Keratinocyte (primary cell): ENCODE measurements at regions not wholly inside any gene's neighbourhood (a gene's known extent, or its start where the extent isn't known, plus 50 kb on each side); places are given as distances from the start of the nearest gene placed in this dataset.

Source experiments
- DNase-seq: peaks from one replicate; pipeline ENCODE4 v3.0.0-alpha.2; 2011; ENCODE audit warnings: low read depth, missing footprints, low spot score
- FAIRE-seq: peaks from 2 replicates; lab custom pipeline; 2011; peaks lifted over from hg19 to GRCh38; lab: Jason Lieb, UNC
- H2AFZ ChIP-seq: 2 replicates; pipeline ENCODE4 v1.6.0; 2012; ENCODE audit warnings: low read length, control low read depth, inconsistent platforms; ENCODE audit not compliant: control insufficient read depth
- H3K27ac ChIP-seq: 2 replicates; pipeline ENCODE4 v1.5.1; 2011; ENCODE audit warnings: low read length; ENCODE audit not compliant: control insufficient read depth, insufficient read depth
- H3K27me3 ChIP-seq: 3 replicates; pipeline ENCODE4 v1.6.0; 2011; ENCODE audit warnings: low read length; ENCODE audit not compliant: control insufficient read depth, insufficient read depth; ENCODE audit errors: extremely low read depth
- H3K36me3 ChIP-seq, 2 experiments: 2 replicates in 1 of 2; 3 replicates in 1 of 2; pipeline ENCODE4 v1.5.1; 2011; ENCODE audit warnings: low read length in 2 of 2, mild to moderate bottlenecking in 1 of 2; ENCODE audit not compliant: control insufficient read depth in 2 of 2, insufficient read depth in 2 of 2; ENCODE audit errors: extremely low read depth in 1 of 2
- H3K4me1 ChIP-seq: 3 replicates; pipeline ENCODE4 v1.5.1; 2011; ENCODE audit warnings: low read length; ENCODE audit not compliant: control insufficient read depth, insufficient read depth; ENCODE audit errors: extremely low read depth
- H3K4me2 ChIP-seq: 3 replicates; pipeline ENCODE4 v1.6.0; 2011; ENCODE audit warnings: low read depth, low read length; ENCODE audit not compliant: control insufficient read depth, insufficient read depth; ENCODE audit errors: extremely low read depth
- H3K4me3 ChIP-seq, 3 experiments: fragments of 200-600 bp in 1 of 3; sonication (generic) in 1 of 3; 2 replicates in 2 of 3; 3 replicates in 1 of 3; pipeline ENCODE4 v1.5.1; 2011 to 2016; ENCODE audit warnings: low read length in 3 of 3, mild to moderate bottlenecking in 3 of 3, control low read depth in 2 of 3, inconsistent platforms in 1 of 3, low read depth in 1 of 3, mixed read lengths in 1 of 3, mixed run types in 1 of 3, moderate library complexity in 1 of 3; ENCODE audit not compliant: control insufficient read depth in 2 of 3, insufficient read depth in 2 of 3; ENCODE audit errors: extremely low read depth in 1 of 3
- H3K79me2 ChIP-seq: 2 replicates; pipeline ENCODE4 v1.6.0; 2012; ENCODE audit warnings: low read length; ENCODE audit not compliant: control insufficient read depth, insufficient read depth
- H3K9ac ChIP-seq: 3 replicates; pipeline ENCODE4 v1.6.0; 2011; ENCODE audit warnings: low read length; ENCODE audit not compliant: control insufficient read depth, insufficient read depth; ENCODE audit errors: extremely low read depth
- H3K9me1 ChIP-seq: 3 replicates; pipeline ENCODE4 v1.6.0; 2011; ENCODE audit warnings: low read length; ENCODE audit not compliant: control insufficient read depth, insufficient read depth; ENCODE audit errors: extremely low read depth
- H3K9me3 ChIP-seq: 2 replicates; pipeline ENCODE4 v1.5.1; 2012; ENCODE audit warnings: low read depth, low read length; ENCODE audit not compliant: control insufficient read depth
- H4K20me1 ChIP-seq: 3 replicates; pipeline ENCODE4 v1.6.0; 2011; ENCODE audit warnings: low read length; ENCODE audit not compliant: control insufficient read depth, insufficient read depth; ENCODE audit errors: extremely low read depth
- CTCF ChIP-seq, 3 experiments: IDR thresholded peaks in 1 of 3; conservative IDR thresholded peaks in 1 of 3; optimal IDR thresholded peaks in 1 of 3; 2 replicates in 2 of 3; 3 replicates in 1 of 3; pipeline versions ENCODE3 to v1.5.1; 2011; ENCODE audit warnings: low read length in 3 of 3, mild to moderate bottlenecking in 3 of 3, moderate library complexity in 2 of 3, control low read depth in 1 of 3, inconsistent platforms in 1 of 3; ENCODE audit not compliant: insufficient read depth in 2 of 3; ENCODE audit errors: extremely low read depth in 1 of 3
- EZH2 ChIP-seq: IDR thresholded peaks from one replicate; pipeline ENCODE4 v1.6.1; 2012; ENCODE audit warnings: inconsistent platforms, mild to moderate bottlenecking, low read length, moderate library complexity
- dilution Hi-C: fragments of 300-500 bp; cut with MboI; formaldehyde crosslinking; loops from one replicate; pipeline ENCODE4 v1.7.0; 2020; ENCODE audit warnings: low sequenced_read_pairs; ENCODE audit not compliant: extremely low pct_ligation_motif_present

- no peak overlapping the region for H3K4me2 ChIP-seq
Observed at GRCh38 chr2:181786371-181787228, 104.9 kb upstream of the ITPRID2 start.

GRCh38 chr2:181787310-181788048 is 104.1 kb upstream of the ITPRID2 start:
- Histone ChIP-seq H4K20me1 (no peaks in the 10 kb centered on the region), H3K4me1 (peaks cover 79% of the 10 kb centered on the region), H3K27ac (peak overlapping the region; percentile 87), H2AFZ (peak overlapping the region; percentile 55), H3K9me3 (no peaks in the 10 kb centered on the region), H3K4me3 (no peak overlapping the region), H3K36me3 (no peaks in the 10 kb centered on the region), H3K27me3 (no peaks in the 10 kb centered on the region), H3K79me2 (no peaks in the 10 kb centered on the region), H3K9me1 (no peaks in the 10 kb centered on the region), H3K9ac (peak overlapping the region; percentile 18), H3K4me2 (peak overlapping the region; percentile 53)
- peak; percentile 62 for FAIRE-seq
- DNase-seq, result no peak
- peak in 1 of 3 experiments; percentile 35 for TF ChIP-seq CTCF (optimal IDR thresholded peaks at IDR 0.05 in 1 of 3, IDR thresholded peaks at IDR 0.05 in 1 of 3, conservative IDR thresholded peaks at IDR 0.05 in 1 of 3; ENCODE audit: extremely low read depth in 1 of 3, insufficient read depth in 2 of 3, low read length in 3 of 3)
- no peak for TF ChIP-seq EZH2
- dilution Hi-C loops, result no loop called here

More at GRCh38 chr2:181786371-181787228, 104.9 kb upstream of the ITPRID2 start:
- Histone ChIP-seq H2AFZ (peak overlapping the region; percentile 55), H3K4me1 (peaks cover 72% of the 10 kb centered on the region), H3K9me3 (no peaks in the 10 kb centered on the region), H4K20me1 (no peaks in the 10 kb centered on the region), H3K4me3 (no peak overlapping the region), H3K9me1 (no peaks in the 10 kb centered on the region), H3K79me2 (no peaks in the 10 kb centered on the region), H3K27ac (peak overlapping the region; percentile 87), H3K36me3 (no peaks in the 10 kb centered on the region), H3K27me3 (no peaks in the 10 kb centered on the region), H3K9ac (peak overlapping the region; percentile 18)
- TF ChIP-seq CTCF (optimal IDR thresholded peaks at IDR 0.05 in 1 of 3, IDR thresholded peaks at IDR 0.05 in 1 of 3, conservative IDR thresholded peaks at IDR 0.05 in 1 of 3; ENCODE audit: extremely low read depth in 1 of 3, insufficient read depth in 2 of 3, low read length in 3 of 3) (no peak), EZH2 (no peak)
- no peak for FAIRE-seq
- no peak for DNase-seq
- dilution Hi-C loops, result no loop called here
